MM.1S (cell line): ENCODE measurements at regions not wholly inside any gene's neighbourhood (a gene's known extent, or its start where the extent isn't known, plus 50 kb on each side); places are given as distances from the start of the nearest gene placed in this dataset.

ENCODE experiments used
- DNase-seq: peaks from one replicate; pipeline ENCODE4 v3.0.0-alpha.2; 2015
- H2AFZ ChIP-seq: fragments of 300-600 bp; sonication (generic); 2 replicates; pipeline ENCODE4 v1.6.0; 2016; ENCODE audit warnings: antibody characterized with exemption, low read length
- H3F3A ChIP-seq: fragments of 300-600 bp; sonication (generic); 2 replicates; pipeline ENCODE4 v1.6.1; 2016; ENCODE audit warnings: mild to moderate bottlenecking, antibody characterized with exemption, low read length, moderate library complexity, mixed read lengths; ENCODE audit not compliant: insufficient read depth
- H3K27ac ChIP-seq: fragments of 300-600 bp; sonication (generic); 2 replicates; pipeline ENCODE4 v1.5.1; 2016; ENCODE audit warnings: mild to moderate bottlenecking, low read length
- H3K27me3 ChIP-seq: fragments of 300-600 bp; sonication (generic); replicated peaks from 2 replicates; pipeline ENCODE4 v1.6.0; 2016; ENCODE audit warnings: low read length; ENCODE audit not compliant: insufficient read depth
- H3K36me3 ChIP-seq: fragments of 300-600 bp; sonication (generic); replicated peaks from 2 replicates; pipeline ENCODE4 v1.6.1; 2016; ENCODE audit warnings: mild to moderate bottlenecking, low read length, mixed read lengths; ENCODE audit not compliant: insufficient read depth
- H3K4me1 ChIP-seq: fragments of 300-600 bp; sonication (generic); 2 replicates; pipeline ENCODE4 v1.6.1; 2016; ENCODE audit warnings: low read length, mixed read lengths
- H3K4me2 ChIP-seq: fragments of 300-600 bp; sonication (generic); 2 replicates; pipeline ENCODE4 v1.6.0; 2016; ENCODE audit warnings: low read depth, low read length
- H3K4me3 ChIP-seq: fragments of 300-600 bp; sonication (generic); 2 replicates; pipeline ENCODE4 v1.5.1; 2016; ENCODE audit warnings: low read length, mixed read lengths
- H3K79me2 ChIP-seq: fragments of 300-600 bp; sonication (generic); 2 replicates; pipeline ENCODE4 v1.6.1; 2016; ENCODE audit warnings: mixed run types, low read length, mixed read lengths
- H3K9ac ChIP-seq: fragments of 300-600 bp; sonication (generic); 2 replicates; pipeline ENCODE4 v1.6.1; 2016; ENCODE audit warnings: low read length, mixed read lengths
- H3K9me2 ChIP-seq: fragments of 300-600 bp; sonication (generic); replicated peaks from 2 replicates; pipeline ENCODE4 v1.6.1; 2016; ENCODE audit warnings: mild to moderate bottlenecking, low read length, mixed read lengths; ENCODE audit not compliant: insufficient read depth
- H3K9me3 ChIP-seq: fragments of 300-600 bp; sonication (generic); replicated peaks from 2 replicates; pipeline ENCODE4 v1.6.1; 2016; ENCODE audit warnings: mild to moderate bottlenecking, low read length, mixed read lengths; ENCODE audit not compliant: insufficient read depth
- H4K20me1 ChIP-seq: fragments of 300-600 bp; sonication (generic); 2 replicates; pipeline ENCODE4 v1.6.1; 2016; ENCODE audit warnings: mild to moderate bottlenecking, low read length, moderate library complexity, mixed read lengths; ENCODE audit not compliant: insufficient read depth
- CTCF ChIP-seq: fragments of 300-600 bp; sonication (generic); IDR thresholded peaks from 2 replicates; pipeline ENCODE4 v1.5.1; 2016; ENCODE audit warnings: antibody characterized with exemption, low read length, mixed read lengths
- EZH2 ChIP-seq: fragments of 300-600 bp; sonication (generic); optimal IDR thresholded peaks from 2 replicates; pipeline ENCODE3; 2017; ENCODE audit warnings: low read depth, mild to moderate bottlenecking, antibody characterized with exemption, low read length, mixed read lengths
- EZH2phosphoT487 ChIP-seq: fragments of 300-600 bp; sonication (generic); IDR thresholded peaks from 2 replicates; pipeline ENCODE4 v1.6.1; 2018; ENCODE audit warnings: antibody characterized with exemption, low read length

GRCh38 chr10:22481687-22482539 lies 136.6 kb downstream of the SPAG6 start:
- TF ChIP-seq EZH2: no peak
- TF ChIP-seq EZH2phosphoT487: no peak
- no peak for TF ChIP-seq CTCF
- Histone ChIP-seq H3K27ac (no peak overlapping the region), H3K79me2 (no peaks in the 10 kb centered on the region), H3K36me3 (no peaks in the 10 kb centered on the region), H3K9ac (no peak overlapping the region), H3K27me3 (no peaks in the 10 kb centered on the region), H3K9me3 (no peaks in the 10 kb centered on the region), H3F3A (no peaks in the 10 kb centered on the region), H4K20me1 (no peaks in the 10 kb centered on the region), H3K9me2 (no peaks in the 10 kb centered on the region), H2AFZ (peak overlapping the region; percentile 40), H3K4me2 (peak overlapping the region; percentile 8; the same call in 1 of the 2 replicates), H3K4me3 (no peak overlapping the region), H3K4me1 (peaks cover 16% of the 10 kb centered on the region)
- DNase-seq: no peak

GRCh38 chr10:22483132-22483531 lies 137.8 kb downstream of the SPAG6 start:
- TF ChIP-seq EZH2phosphoT487 (no peak), CTCF (no peak), EZH2 (no peak)
- DNase-seq: peak; percentile 33
- no peaks in the 10 kb centered on the region for H4K20me1 ChIP-seq
- no peaks in the 10 kb centered on the region for H3K9me2 ChIP-seq
- no peaks in the 10 kb centered on the region for H3F3A ChIP-seq
- H3K27ac ChIP-seq: no peak overlapping the region
- H3K4me3 ChIP-seq: peak overlapping the region; percentile 36; the same call in 1 of the 2 replicates
- no peaks in the 10 kb centered on the region for H3K79me2 ChIP-seq
- H3K9me3 ChIP-seq: no peaks in the 10 kb centered on the region
- no peaks in the 10 kb centered on the region for H3K27me3 ChIP-seq
- no peaks in the 10 kb centered on the region for H3K36me3 ChIP-seq
- H3K4me1 ChIP-seq: peaks cover 16% of the 10 kb centered on the region
- no peak overlapping the region for H3K9ac ChIP-seq
- H3K4me2 ChIP-seq: peak overlapping the region; percentile 68
- peak overlapping the region; percentile 40 for H2AFZ ChIP-seq
